Panc1 (cell line): ENCODE measurements at regions not wholly inside any gene's neighbourhood (a gene's known extent, or its start where the extent isn't known, plus 50 kb on each side); places are given as distances from the start of the nearest gene placed in this dataset.

Source experiments
- CTCF ChIP-seq: fragments of 450-650 bp; IDR thresholded peaks from 2 replicates; pipeline ENCODE4 v1.5.1; 2017; ENCODE audit warnings: mild to moderate bottlenecking
- POLR2AphosphoS5 ChIP-seq: IDR thresholded peaks from 2 replicates; pipeline ENCODE4 v1.6.1; 2012; ENCODE audit warnings: mild to moderate bottlenecking, low read depth, low read length, moderate library complexity
- REST ChIP-seq, 2 experiments: IDR thresholded peaks; 2 replicates each; pipeline ENCODE4 v1.6.1; 2011 to 2012; ENCODE audit warnings: low read depth in 2 of 2, control low read depth in 1 of 2, low read length in 1 of 2, mild to moderate bottlenecking in 1 of 2, moderate library complexity in 1 of 2; ENCODE audit not compliant: insufficient read depth in 1 of 2
- SIN3A ChIP-seq: IDR thresholded peaks from 2 replicates; pipeline ENCODE4 v1.6.1; 2012; ENCODE audit warnings: low read depth, mild to moderate bottlenecking, low read length, moderate library complexity, borderline replicate concordance; ENCODE audit not compliant: insufficient read depth

GRCh38 chr20:47906348-47906660, 121.0 kb upstream of the SULF2 start:
- TF ChIP-seq CTCF, result no peak
- no peak for TF ChIP-seq POLR2AphosphoS5
- no peak for TF ChIP-seq SIN3A
- no peak for TF ChIP-seq REST (IDR thresholded peaks at IDR 0.05; ENCODE audit: insufficient read depth in 1 of 2, low read depth in 2 of 2, low read length in 1 of 2)
